ENCODE measurements at regions not wholly inside any gene's neighbourhood (a gene's known extent, or its start where the extent isn't known, plus 50 kb on each side); places are given as distances from the start of the nearest gene placed in this dataset.

DNA sequence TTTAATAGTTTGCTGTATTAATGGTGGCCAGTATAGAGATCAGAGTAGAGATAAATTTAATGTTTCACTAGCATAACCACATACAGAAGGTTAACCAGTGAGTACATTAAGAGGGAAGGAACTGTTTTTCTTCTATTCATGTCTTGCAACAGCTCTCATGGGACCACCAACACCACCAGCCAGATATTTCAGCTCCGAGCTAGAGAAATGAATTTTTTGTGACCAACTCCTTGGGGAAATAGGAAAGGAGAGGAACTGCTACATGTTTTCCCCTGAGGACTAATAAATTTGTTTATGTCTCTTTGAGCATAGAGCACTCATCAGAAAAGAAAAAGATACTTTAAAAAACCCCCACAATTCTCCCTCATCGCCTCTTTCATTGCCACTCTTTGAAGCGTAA, 247.5 kb downstream of the MBNL1 start:
- DNase-seq = no peak

DNA sequence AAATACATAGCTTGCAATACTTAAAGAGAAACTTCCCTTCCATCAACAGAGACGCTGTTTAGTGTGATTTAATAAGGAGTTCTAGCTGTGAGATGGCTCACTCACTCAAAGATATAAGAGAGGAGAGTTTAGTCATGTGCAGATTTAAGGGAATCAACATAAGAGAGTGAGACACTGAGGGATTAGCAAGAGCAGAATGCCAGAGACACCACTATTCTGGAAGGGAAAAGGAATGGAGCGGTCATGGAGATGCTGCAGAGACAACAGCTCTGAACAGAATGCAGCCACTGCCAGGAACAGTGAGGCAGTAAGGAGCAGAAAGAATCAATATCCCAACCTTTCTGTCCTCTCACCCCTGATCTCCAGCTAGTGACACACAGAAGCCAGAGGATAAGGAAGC, 248.8 kb downstream of the MBNL1 start:
- DNase-seq = no peak

DNA sequence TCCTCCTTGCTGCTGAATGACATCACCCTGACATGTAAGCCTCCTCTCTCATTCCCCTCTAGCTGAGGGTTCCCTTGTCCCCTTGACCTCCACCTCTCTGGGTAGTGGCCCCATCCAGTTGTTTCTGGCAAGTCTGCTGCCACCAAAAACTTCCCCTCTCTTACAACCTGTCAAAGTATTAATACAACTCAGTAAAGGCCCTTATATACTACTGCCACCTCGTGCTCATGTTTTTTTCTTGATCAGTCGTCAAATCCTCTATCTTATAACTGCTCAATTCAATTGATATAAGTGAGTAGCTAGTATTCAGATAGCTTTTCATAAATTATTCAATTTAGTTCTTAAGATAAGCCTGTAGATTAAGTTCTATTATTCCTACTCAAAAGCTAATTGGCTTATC, 249.6 kb downstream of the MBNL1 start:
- DNase-seq = no peak

DNA sequence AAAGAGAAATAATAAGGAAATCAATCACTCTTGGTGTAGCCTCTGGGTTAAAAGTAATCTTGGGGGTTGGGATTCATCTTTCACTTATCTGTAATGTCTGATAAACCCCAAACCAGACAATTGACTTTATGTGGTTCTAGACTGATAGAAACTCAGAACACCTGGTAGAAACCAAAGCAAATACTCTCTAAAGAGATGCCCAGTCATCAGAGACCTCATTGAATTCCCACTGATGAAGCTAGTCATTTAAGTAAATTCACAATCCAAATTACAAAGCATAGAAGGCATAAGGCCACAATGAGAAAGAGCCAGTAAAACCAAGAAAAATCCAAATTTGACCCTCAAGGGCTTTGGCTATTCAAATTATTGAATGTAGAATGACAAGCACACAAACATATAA, 250.6 kb downstream of the MBNL1 start:
- no peak for DNase-seq

DNA sequence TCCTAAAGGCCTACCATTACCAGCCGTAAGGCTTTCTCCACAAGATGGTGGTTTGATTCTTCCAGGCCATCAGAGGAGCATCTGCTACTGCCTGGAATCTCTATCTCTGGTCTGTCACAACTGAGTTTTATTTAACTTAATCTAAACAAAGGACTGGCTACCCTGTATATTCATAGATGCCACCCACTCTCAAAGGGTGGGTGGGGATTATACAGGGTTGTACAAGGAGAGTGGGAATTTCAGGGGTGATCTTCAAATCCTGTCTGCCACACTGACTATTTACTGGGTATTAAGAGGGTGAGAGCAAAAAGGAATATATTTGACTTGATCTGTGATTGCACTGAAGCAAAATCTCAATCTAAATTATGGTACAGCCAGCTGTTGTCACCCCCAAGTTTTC, 253.3 kb downstream of the MBNL1 start:
- no peak for DNase-seq

DNA sequence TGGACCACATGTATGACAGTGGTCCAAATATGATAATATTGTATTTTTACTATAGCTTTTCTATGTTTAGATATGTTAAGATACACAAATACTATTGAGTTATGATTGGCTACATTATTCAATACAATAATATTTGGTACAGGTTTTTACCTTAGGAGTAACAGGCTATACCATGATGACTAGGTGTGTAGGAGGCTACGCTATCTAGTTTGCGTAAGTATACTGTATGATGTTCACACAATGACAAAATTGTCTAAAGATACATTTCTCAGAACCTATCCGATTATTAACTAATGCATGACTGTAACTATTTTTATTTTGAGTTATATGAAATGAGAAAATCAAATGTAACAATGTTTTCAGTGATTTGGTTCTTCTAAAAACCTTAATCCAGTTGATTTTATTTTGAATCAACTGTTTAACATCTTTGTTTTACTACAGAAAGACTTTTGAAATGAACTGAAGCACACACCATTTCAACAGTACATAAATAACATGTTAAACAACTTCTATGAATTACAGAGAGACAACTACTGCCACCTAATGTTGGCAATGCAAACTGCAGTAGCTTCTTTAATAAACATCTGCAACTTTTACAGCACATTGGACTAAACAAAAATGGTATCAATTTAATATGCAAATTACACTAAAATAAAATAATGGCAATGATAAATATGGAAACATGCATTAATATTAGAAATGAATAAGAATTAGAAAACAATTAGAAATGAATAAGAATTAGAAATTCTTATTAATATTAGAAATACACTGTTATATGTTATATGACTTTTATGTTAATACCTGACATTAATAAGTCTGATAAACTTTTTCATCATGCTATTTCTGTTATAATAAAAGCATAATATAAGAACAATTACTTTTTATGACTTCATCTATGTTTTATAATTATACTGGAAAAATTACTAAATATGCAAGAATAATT, 255.7 kb downstream of the MBNL1 start:
- DNase-seq = no peak

DNA sequence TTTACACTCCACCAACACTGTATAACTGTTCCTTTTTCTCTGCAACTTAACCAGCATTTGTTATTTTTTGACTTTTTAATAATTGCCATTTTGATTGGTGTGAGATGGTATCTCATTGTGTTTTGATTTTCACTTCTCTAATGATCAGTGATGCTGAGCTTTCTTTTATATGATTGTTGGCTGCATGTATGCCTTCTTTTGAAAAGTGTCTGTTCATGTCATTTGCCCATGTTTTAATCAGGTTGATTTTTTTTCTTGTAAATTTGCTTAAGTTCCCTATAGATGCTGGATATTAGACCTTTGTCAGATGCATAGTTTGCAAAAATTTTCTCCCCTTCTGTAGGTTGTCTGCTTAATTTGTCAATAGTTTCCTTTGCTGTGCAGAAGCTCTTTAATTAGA, 263.0 kb downstream of the MBNL1 start:
- DNase-seq = no peak

DNA sequence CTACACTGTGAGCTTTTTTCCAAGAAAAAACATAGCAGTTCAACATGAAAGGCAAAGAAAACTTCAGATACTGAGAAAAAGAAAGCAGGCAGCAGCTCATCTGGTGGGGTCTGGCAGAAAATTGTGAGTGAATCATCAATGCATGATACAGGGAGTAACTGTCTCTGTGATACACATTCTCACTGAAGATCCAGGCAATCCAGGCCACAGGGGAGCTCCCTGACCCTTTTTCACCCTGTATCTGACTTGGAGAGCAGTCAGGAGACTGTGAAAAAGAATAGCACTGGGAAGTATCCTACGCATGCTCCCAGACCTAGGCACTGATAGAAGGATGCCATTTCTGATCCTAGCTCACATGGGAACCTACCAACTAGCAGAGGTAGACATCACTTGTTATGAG, 269.8 kb downstream of the MBNL1 start:
- DNase-seq = no peak

DNA sequence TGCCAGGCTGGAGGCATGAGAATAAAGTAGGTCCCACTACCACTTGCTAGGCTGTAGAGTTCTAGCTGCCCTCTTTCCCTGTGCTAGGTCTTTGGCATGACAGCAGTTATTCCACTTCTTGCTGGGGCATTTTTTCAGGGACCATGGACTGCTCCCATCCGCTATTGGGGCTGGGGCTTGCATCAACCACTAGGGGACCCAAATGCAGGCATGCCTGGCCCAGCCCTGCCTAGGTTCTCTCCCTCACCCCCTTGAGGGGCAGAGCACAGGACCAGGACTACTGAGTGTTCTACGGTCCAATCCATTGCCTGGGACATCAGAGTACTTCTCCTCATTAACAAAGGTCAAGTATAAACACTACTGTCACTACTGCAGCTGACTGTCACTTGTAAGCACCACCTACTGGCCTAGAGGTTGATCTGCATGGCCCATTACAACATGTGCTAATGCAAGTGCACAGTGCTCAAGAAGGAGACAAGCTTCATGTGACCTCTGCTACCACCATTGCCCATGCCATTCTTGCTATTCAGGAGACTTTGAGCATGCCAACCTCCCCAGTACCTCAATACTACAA, 270.5 kb downstream of the MBNL1 start:
- no peak for DNase-seq

DNA sequence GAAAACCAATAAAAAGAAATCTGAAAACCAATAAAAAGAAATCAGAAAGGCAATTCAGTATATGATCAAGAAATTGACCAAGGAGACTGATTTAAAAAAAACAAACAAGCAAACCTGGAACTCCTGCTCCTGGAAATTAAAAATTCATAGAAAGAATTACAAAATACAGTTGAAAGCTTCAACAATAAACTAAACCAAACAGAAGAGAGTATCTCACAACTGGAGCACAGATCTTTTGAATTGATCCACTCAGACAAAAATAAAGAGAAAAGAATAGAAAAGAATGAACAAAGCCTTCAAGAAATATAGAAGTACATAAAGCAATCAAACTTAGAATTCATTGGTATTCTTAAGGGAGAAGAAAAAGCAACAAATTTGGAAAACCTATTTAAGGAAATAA, 271.4 kb downstream of the MBNL1 start:
- DNase-seq = no peak

DNA sequence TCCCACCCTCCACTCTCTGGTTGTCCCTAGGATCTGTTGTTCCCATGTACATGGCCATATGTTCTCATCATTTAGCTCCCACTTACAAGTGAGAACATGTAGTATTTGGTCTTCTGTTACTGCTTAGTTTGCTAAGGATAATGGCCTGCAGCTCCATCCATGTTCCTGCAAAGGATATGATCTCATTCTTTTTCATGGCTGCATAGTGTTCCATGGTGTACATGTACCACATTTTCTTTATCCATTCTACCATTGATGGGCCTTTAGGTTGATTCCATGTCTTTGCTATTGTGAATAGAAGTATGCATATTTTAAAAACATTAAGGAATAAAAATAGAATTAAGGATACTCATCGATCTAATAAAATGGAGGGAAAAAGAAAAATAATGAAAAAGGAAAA, 278.4 kb downstream of the MBNL1 start:
- no peak for DNase-seq

DNA sequence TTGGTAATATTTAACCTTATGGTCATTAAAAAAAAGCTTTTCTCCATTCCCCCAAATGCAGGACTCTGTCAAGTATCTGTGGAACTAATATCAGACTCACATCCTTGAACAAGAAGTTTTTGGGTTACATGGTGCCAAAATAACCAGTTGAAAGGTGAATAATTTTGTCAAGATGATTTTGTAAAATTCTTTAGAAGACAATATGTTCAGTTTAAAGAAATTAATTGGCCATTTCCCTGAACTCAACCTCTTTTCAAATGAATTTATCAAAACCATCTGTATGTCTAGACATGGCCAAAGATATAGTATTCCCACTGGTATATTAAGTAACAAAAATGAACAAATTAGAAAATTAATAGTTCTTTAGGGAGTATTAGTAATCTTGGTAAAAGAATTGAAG, 280.5 kb downstream of the MBNL1 start:
- DNase-seq = no peak

DNA sequence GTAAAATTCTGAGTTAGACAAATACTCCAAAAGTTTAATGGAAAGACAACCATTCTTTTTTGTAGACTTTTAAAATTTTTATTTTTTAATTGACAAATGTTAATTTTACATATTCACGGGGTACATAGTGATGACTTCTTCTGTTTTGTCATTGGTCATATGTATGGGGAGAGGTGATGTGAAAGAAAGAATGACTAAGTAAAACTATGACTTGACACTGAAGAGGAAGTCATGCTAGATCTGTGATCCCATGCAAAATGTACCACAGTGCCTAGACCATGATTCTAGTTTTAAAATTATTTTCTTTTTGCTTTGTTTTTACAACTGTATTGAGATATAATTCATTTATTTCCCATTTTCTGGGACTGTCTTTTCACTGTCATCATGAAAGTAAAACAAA, 281.6 kb downstream of the MBNL1 start:
- DNase-seq = no peak

DNA sequence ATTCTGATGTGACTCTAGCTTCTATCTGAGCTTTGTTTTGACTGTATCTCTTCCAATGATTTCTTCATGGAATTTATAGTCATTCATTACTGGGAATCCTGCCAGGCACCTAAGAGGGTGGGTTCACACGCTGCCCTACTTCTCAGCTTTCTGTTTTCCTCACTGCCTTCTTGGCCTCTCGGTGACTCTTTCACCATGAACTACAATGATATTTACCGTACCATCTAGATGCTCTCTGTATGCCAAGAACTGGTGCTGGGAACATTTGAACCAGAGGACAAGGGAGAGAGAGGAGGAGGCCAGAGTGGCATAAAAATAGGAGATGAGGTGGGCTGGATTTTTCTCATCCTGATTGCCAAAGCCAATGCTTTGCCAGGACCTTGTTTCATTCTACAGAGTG, 280.0 kb upstream of the P2RY1 start:
- no peak for DNase-seq

DNA sequence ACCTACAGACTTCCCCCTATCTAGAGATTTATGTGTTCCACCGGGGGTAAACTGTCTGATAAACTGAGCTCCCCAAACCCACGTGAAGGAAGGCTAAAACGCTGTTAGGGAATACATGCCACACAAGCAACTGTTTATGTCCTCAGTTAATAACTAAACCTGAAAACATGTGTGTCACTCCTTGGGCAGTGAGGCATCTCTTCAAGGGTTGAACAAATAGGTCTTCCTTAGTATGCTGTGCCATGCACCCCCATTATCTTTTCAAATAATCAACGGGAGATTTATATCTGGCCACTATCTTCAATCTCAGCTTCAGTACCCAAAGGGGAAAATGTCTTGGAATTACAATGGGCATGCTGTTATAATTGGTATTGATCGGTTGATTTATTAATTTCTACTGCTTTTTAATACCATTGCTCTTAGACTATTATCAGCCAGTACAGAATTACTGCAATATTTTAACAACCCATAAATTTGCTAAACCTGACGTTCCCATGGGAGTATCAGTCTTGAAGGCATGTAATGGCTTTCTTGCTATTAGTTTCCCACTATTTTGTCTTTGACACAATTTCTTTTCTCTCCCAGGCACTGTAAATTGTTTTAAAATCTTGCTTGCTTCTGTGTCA, 279.2 kb upstream of the P2RY1 start:
- no peak for DNase-seq

DNA sequence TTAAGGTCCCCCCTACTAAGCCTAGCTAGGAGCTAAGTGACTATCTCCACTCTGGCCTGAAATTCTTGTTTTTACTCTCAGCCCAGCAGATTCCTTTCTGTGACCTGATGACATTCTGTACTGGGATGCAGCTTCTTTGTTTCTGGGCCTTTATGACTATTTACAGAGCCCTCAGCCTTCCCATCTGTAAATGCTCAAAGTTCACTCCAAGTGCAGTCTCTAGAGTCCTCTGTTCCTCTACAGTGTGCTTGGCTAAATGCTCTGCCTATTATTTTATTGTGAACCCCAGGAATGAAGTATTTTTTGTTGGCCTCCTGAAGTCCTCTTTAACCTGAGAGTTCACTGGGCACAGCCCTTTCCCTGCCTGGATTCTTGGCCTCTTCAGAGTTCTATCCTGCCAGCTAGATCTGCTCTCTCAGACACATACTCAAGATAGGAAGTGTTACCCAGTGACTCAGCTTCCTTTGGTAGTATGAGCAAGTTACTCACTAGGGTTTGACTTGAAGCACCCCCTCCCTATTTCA, 278.1 kb upstream of the P2RY1 start:
- DNase-seq = no peak

DNA sequence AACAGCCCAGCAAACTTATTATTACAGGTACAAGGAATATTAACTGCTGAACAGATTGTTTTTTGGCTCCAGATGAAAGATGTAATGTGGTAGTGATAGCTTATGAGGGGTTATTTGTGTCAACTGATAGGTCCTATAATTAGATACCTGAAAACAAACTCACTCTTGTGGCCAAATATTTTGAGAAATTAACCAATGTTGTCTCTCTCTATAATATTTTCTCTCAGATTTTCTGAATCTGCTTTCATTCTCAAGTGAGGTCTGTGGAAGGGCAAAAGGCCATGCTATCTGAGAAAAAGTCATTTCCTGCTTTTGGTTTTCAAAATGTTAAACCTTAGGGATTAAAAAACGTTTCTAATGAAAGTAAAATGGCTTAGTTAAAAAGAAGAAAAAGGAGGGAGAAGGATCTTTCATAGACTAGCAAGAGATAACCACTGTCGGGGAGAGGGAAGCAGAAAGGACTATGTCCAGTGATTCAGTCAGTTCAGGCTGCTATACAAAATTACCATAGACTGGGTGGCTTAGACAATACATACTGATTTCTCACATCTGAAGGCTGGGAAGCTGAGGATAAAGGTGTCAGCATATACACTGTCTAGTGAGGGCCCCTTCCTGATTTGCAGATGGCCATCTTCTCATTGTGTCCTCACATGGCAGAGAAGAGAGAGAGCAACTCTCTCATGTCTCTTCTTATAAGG, 277.5 kb upstream of the P2RY1 start:
- DNase-seq = no peak

DNA sequence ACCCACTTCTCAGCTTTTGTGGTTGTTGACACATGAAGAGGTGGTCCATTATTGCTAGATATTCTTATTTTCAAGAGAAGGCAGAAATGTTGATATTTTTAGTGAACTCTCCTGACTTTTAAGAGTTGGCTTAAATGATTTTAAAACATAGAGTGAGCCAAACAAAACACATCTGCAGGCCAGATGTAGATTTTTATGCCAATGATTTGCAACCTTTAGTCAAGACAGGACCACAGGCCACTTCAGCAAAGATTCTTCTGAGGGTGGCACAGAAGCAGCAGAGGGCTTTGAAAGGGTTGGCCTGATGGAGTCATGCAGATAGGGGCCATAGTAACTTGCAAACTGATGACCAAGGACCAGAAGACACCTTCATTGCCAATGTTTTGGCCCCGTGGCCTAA, 276.5 kb upstream of the P2RY1 start:
- no peak for DNase-seq

DNA sequence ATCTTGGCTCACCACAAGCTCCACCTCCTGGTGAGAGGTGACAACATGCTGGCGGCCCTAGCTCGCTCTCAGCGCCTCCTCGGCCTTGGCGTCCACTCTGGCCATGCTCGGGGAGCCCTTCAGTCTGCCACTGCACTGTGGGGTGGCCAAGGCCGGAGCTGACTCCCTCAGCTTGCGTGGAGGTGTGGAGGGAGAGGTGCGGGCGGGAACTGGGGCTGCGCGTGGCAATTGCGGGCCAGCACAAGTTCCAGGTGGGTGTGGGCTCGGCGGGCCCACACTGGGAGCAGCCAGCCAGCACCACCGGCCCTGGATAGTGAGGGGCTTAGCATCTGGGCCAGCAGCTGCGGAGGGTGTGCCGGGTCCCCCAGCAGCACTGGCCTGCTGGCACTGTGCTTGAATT, 275.7 kb upstream of the P2RY1 start:
- no peak for DNase-seq

DNA sequence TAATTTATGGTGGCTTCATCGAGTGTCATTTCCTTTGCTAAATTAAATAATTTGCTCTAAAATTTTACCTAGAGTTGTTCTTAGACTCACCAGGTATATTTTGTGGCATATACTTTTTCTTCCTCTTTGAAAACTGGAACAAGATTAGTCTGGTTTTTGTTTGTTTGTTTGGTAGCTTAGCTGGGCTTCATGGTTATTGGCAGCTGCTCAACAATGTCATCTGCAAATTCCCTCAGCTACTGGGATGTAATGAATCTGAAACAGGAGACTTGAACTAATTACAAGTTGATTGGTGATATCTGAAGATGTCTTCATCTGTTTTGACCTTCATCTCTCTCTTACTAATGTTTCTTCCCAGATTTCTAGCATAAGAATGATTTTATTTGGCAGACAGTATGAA, 270.5 kb upstream of the P2RY1 start:
- DNase-seq = no peak

DNA sequence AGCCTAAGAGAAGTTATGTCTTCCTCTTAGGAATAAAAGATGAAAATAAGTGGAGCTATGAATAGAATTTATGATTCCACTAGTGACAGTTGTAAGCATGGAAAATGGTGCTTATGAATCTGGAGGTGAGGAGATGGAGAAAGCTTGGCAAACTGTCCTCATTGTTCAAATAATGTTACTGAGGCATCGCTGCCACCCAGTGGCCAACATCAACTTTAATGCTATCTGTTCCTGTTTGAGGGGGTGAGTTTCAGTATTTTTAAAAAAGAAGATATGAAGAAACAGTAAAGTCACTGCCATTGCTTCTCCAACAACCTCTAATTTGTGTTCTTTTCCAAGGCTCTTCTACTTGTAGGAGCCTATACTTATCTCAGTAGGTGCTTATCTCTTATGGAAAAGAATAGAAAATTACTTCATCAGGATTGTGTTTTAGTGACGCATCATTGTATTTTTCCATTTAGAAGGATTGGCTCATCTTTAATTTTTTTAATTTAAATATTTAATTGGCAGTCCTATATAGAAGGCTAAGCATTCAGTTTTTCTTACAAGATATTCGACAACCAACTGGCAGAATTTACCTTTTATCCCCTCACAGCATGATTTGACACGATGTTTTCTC, 260.4 kb upstream of the P2RY1 start:
- DNase-seq = no peak

DNA sequence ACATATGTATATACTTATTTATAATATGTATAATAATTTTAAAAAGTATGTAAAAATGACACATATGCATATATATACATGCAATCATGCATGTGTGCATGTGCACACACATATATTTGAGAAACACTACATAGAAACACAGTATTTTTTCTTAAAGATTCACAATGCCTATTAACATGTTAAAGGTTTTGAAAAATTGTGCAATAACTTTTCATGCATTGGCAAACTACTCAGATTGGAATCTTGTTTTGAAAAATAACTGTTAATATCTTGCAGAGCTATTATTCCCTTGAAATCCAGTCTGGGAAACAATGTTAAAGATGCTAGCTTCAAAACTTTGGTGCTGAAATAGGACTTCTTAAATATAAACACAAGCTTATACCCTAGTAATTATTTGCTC, 256.2 kb upstream of the P2RY1 start:
- DNase-seq = no peak

DNA sequence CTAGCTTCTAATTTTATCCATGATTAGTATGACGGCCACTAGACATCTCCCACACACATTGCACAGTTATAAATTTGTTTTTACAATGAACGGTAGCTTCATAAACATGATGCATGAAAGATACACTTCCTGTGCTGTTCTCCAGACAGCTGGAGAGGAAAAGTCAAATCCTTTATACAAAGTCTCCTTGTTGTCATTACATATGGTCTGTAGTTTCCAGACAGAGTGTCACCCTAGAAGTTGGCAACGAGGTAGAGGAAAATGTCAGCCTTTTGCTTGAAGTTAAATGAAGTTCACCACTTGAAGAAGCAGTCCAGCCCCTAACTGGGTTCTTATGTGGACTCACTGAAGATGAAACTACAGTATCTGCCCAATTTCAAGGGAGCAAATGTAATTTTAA, 253.0 kb upstream of the P2RY1 start:
- no peak for DNase-seq

Measured in CD4-positive, alpha-beta T cell treated with Interleukin-15 for 1 hour (primary cell).